HG02973 (cell line): ENCODE measurements at regions not wholly inside any gene's neighbourhood (a gene's known extent, or its start where the extent isn't known, plus 50 kb on each side); places are given as distances from the start of the nearest gene placed in this dataset.
A peak's percentile ranks its signal among the peaks of the same experiment; 100 is the strongest.
"Not testable (repeated sequence)": the region's sequence is repeated elsewhere in the genome, so short reads cannot be mapped to it uniquely, and the experiment has no call there.

Experiments
- ATAC-seq: cut with Tn5 transposase; IDR thresholded peaks from one replicate; pipeline ENCODE4 v1.9.1; 2021; ENCODE audit warnings: moderate library complexity; ENCODE audit not compliant: unreplicated experiment

DNA sequence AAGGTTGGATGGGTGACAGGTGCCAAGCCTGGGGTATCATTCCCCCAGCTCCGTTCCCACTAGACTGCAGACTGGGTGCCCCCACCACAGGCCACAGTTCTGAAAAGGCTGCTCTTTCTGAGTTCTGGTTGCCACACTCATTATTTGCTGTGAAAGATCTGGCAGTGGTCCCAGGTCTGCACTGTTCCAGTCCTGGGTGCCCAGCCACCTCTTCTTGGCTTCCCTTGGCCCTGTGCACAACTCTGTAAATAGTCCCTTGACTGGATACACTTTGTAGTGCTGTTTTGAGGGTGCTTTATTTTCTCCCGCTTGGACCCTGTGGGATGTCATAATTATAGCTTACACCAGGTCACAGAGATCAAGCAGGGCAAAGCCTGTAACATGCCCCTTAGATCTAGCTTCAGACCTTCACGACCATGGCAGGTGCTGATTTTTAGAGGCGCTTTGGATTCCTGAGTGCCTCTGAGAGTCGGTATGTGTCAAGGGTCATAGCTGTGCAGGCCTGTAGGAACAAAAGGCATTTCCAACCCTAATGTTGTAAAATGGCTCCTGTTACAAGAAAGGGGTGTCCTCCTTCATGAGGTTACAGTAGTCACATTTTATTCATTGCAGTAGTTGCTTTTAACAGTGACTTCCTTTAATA is 344.9 kb downstream of the ICE1 start:
- no peak for ATAC-seq

DNA sequence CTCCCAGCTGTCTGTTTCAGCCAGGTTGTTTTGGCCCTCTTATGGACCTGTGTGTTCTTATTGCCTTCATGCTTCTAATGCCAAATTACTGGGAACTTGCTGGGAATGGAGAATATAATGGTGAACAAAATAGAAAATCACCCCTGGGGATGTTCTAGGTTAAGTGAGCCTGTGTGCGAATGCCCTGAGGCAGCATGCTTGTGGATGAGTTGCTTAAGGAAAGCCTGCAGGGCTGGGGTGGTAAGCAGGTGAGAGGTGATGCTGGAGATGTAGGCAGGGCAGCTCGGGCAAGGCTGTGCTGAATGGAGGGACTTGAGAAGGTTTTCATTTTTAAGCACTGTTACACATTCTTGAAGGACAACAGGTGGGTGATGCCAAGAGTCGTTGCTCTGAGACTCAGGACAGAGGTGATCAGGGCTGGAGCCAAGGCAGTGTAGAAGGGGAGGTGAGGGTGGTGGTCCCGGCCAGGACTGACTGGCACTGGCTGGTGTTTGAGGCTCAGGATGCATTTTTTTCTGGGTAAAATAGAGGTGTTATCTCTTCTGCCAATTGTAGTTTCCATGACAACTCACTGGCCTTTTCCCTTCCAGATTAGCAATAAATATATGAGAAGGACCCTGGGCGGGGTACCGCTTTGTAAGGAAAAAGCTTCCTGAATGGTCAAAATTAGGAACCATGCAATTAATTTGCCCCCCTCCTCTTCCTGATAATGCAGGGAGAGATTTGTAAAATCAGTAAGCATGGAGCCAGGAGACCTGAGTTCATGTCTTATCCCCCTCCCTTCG is 342.8 kb downstream of the ICE1 start:
- no peak for ATAC-seq

DNA sequence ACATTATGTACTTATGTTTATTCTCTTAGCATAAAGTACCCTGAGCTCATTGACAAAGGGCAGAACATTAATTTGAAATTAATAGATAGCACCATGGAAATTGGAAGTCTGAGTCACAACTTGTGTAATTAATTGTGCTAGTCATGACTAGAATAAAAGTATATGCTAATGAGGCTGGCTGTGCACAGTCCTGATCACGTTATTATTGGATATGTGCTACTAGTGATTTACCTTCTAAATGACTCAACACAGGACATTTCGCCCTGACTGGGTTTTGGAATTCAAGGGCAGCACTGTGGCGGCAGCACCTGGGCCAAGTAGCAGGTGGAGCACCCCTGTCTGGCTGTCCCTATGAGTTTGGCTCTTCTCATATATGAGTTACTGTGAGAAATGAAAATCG is 341.8 kb downstream of the ICE1 start:
- ATAC-seq = no peak

DNA sequence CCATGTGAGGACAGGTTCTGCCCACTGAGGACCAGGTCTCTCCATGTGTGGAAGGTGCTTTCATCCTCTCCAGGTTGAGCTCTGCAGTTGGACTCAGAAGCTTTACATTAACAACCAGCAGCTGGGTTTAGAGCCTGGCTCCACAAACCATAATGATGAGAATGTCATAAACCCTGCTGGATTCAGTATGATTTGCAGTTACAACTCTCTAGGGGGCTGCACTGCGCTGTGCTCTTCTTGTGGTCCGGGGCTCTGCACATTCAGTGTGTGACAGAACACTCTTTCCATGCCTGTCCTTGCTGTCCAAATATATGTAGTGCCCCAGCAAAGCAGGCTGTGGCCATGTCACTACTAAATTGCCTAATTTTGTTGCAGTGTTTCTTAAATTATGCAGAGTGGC is 334.3 kb downstream of the ICE1 start:
- ATAC-seq = no peak

GRCh38 chr5:5755888-5756287 is 333.4 kb downstream of the ICE1 start:
- peak; percentile 38 for ATAC-seq

DNA sequence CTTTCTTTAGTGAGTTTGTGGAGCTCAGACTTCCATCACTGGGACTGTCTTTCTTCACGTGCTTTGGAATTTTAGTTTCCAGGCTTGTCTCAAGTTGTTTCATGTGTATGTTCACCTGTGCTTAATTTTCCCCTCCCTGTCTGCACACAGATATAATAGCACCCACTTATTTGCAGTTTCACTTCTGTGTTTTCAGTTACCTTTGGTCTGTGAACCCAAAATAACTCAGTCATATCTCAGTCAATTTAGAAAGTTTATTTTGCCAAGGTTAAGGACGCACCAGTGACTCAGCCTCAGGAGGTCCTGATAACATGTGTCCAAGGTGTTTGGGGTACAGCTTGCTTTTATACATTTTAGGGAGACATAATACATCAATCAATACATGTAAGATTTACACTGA is 330.4 kb downstream of the ICE1 start:
- ATAC-seq = peak; percentile 63

- ATAC-seq = no peak
Observed at GRCh38 chr5:5751987-5752386, 329.5 kb downstream of the ICE1 start.

GRCh38 chr5:5751498-5751897 is 329.0 kb downstream of the ICE1 start:
- ATAC-seq = peak; percentile 36

DNA sequence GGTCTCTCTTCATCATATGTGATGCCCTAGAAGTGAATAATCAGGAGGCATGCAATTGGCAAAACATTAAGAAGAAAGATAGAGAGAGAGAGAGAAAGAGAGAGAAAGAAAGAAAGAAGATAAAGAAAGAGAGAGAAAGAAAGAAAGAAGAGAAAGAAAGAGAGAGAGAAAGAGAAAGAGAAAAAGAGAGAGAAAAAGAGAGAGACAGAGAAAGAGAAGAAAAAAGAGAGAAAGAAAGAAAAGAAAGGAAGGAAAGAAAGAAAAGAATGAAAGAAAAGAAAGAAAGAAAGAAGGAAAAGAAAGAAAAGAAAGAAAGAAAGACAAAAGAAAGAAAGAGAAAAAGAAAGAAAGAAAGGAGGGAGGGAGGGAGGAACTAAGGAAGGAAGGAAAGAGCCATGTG is 318.9 kb downstream of the ICE1 start:
- ATAC-seq = no peak

- peak; percentile 10 for ATAC-seq
Observed at GRCh38 chr5:5739490-5739945, 317.0 kb downstream of the ICE1 start.

DNA sequence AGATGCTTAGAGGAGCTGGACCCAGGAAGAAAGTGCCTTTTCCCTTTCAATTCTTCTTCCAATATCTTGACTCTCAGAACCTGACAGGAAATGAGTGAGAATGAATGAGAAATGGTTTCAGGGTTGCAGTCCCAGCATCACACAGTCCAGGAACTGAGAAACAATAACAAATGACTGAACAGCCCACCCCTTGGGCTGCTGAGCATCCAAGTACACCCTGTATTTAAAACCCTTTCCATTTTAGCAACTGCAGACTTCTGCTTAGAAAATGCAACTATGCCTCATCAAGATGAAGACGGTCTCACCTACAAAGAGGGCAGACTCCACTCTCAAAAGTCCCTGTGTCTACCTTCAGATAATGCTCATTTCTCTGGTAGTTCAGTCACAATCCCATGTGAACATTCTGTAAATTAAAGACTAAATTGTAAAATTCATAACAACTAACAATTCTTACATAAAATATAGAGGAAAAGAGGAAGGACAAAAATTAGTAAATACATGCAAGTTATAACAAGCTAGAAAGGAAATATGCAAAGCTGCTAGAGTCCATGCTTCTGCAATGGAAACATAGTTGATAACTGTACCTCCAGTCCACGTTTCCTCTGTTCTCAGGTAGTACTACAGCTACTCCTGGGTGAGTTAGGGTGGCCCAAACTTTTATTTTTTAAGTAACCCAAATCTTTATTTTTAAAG is 316.5 kb downstream of the ICE1 start:
- ATAC-seq = peak; percentile 85

DNA sequence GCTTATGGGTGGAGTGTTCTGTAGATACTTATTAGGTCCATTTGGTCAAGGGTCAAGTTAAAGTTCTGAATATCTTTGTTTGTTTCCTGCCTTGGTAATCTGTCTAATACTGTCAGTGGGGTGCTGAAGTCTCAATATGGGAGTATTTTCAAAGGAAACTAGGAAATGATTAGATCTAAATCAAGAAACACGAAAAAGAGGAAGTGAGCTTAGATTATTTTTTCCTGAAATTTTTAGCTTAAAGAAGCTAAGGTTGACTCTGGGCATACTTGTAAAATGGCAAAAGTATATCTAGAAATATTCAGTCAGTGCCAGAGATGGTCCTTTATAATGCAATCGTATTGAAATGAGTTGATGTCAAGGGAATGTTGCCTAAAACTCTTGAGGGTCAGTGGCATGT is 313.5 kb downstream of the ICE1 start:
- no peak for ATAC-seq

DNA sequence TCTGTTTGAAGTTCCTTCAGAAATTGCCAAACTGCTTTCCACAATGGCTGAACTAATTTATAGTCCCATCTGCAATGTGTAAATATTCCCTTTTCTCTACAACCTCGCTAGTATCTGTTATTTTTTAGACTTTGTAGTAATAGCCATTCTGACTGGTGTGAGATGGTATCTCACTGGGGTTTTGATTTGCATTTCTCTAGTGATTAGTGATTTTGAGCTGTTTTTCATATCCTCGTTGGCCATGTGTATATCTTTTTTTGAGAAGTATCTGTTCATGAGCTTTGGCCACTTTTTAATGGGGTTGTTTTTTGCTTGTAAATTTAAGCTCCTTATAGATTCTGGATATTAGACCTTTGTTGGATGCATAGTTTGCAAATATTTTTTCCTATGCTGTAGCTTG is 310.6 kb downstream of the ICE1 start:
- ATAC-seq = not testable (repeated sequence)

DNA sequence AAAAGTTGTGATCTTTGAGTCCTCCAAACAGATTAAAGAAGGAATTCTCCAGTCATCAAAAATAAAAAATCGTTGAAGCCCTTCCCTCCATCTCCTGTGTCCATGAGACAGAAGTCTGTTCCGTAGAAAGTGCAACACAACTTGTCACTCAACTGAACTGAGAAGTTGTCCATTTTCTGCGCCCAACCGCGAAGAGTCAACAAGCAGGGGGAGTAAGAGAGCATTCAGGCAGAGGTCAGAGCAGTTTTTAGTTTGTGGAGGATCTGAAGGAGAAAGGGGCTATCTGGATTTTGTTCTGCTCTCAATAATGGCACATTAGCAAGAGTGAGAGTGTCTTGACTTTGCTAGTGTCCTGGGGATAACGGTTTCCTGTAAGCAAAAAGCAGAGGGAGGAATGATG is 303.9 kb downstream of the ICE1 start:
- no peak for ATAC-seq

DNA sequence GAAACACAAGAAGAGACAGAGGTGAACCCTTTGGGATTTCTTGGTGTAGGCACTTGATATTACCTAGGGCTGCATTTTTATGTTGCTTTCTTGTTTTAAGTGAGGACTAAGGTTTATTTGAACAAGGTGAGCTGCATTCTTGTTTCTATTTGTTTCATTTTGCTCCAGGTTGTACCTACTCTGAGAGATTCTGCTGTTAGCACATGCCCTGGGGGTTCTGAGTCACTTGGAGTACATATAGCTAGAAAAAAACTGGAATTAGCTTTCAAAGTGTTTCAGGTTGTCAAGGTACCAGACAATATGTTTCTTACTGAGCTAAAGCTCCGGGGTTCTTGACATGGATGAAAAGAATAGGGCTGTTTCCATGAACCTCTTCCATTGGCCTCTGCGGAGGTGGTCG is 299.4 kb downstream of the ICE1 start:
- ATAC-seq = no peak

DNA sequence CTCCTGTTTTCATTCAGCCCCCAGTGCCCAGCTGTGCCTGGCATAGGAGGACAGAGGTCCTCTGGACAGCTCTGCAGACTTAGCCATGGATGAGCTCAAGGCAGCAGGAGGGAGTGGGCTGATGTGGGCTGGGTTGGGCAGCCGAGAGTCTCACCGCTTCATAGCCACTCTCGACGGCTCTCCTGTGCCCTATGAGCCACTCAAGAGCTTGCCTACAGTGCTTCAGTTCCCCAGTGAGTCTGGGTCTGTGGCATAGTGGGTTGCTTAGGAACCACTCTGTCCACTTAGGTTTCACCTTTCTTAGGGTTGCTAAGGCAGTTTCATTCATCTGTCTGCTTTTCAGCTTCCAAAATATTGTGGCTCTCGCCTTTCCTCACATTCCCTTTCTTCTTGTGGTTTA is 296.8 kb downstream of the ICE1 start:
- no peak for ATAC-seq

DNA sequence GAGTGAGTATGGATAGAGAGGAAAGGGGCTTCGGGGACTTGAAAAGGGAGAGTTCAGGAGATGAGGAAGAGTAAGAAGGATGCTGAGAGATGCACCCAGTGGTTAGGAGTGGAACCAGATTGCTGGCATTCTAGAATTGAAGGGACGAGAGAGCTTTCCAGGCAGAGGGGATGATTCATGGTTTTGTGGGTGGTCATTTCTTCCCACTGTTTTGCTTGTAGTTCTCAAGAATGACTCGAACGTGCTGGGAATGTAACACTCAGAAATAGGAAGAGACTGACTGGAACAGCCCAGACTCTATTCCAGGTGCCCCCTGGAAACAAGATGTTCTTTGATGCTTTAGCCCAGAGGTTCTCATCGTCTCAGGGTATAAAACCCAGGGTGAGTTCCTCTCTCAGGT is 294.2 kb downstream of the ICE1 start:
- no peak for ATAC-seq

DNA sequence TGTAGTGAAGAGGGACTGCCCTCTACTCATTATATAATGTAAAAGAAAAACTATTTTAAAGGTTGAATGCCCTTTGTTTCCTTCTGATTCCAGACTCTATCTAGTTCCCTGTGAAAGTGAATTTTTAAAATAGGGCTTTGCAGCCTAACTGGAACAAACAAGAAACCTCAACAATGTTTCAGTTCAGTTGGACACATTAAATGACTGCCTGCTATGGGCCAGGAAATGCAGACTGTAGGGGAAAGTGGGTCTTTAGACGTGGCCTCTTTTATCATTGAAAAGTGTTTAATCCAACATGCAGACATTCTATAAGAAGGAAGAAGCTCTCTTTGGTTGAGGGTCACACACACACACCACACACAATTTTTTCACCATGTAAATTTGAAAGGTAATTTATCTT is 289.1 kb downstream of the ICE1 start:
- no peak for ATAC-seq

DNA sequence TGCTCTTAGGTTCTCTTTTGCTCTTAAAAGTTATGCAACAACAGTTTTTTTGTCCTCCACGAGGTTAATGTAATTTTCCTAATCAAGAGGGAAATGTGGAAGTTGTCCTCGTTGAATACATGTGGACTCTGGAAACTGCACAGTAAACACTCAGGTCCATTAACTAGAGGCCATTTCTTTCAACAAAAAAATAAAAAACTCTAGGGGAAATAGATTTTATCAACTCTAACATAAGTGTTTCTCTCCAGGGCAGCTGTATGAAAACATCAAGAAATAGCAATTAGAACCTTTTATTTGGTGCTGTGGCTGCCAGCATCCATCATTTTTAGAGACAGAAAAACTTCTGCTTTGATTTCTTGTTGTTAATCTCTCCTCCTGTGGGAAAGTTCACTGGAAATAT is 288.6 kb downstream of the ICE1 start:
- ATAC-seq = no peak

- no peak for ATAC-seq
Observed at GRCh38 chr5:5710471-5710870, 288.0 kb downstream of the ICE1 start.

- no peak for ATAC-seq
Observed at GRCh38 chr5:5708367-5708919, 286.0 kb downstream of the ICE1 start.

GRCh38 chr5:5705010-5705409 is 282.5 kb downstream of the ICE1 start:
- no peak for ATAC-seq
